GM23338 (cell line): ENCODE measurements at regions not wholly inside any gene's neighbourhood (a gene's known extent, or its start where the extent isn't known, plus 50 kb on each side); places are given as distances from the start of the nearest gene placed in this dataset.

Experiments
- ATAC-seq: fragments of 200-7000 bp; cut with Tn5 transposase; 3 replicates; pipeline ENCODE4 v1.9.1; 2020
- DNase-seq: peaks from one replicate; pipeline ENCODE4 v3.0.0-alpha.2; 2015; ENCODE audit warnings: low spot score
- H2AFZ ChIP-seq: fragments of 200-600 bp; sonication (generic); 2 replicates; pipeline ENCODE4 v1.8.0; 2016; ENCODE audit warnings: antibody characterized with exemption, mild to moderate bottlenecking, moderate library complexity
- H3F3A ChIP-seq: fragments of 200-600 bp; sonication (generic); replicated peaks from 2 replicates; pipeline ENCODE4 v1.8.0; 2017; ENCODE audit warnings: antibody characterized with exemption, mixed run types, low read depth
- H3K27ac ChIP-seq: fragments of 200-600 bp; sonication (generic); 2 replicates; pipeline ENCODE4 v1.6.1; 2016; ENCODE audit warnings: low read depth
- H3K27me3 ChIP-seq: fragments of 200-600 bp; sonication (generic); 2 replicates; pipeline ENCODE4 v1.8.0; 2016; ENCODE audit warnings: mild to moderate bottlenecking, mixed run types, moderate library complexity; ENCODE audit not compliant: insufficient read depth
- H3K36me3 ChIP-seq: fragments of 200-600 bp; sonication (generic); 2 replicates; pipeline ENCODE4 v1.8.0; 2016; ENCODE audit warnings: mild to moderate bottlenecking; ENCODE audit not compliant: insufficient read depth
- H3K4me1 ChIP-seq: fragments of 200-600 bp; sonication (generic); 2 replicates; pipeline ENCODE4 v1.8.0; 2016; ENCODE audit warnings: mild to moderate bottlenecking, moderate library complexity; ENCODE audit not compliant: insufficient read depth
- H3K4me2 ChIP-seq: fragments of 200-600 bp; sonication (generic); 2 replicates; pipeline ENCODE4 v1.7.1; 2017; ENCODE audit warnings: mixed run types
- H3K4me3 ChIP-seq: fragments of 200-600 bp; sonication (generic); 2 replicates; pipeline ENCODE4 v1.6.1; 2016; ENCODE audit warnings: mixed run types
- H3K79me2 ChIP-seq: fragments of 200-600 bp; sonication (generic); replicated peaks from 2 replicates; pipeline ENCODE4 v1.8.0; 2017; ENCODE audit warnings: mild to moderate bottlenecking; ENCODE audit not compliant: insufficient read depth
- H3K9me2 ChIP-seq: fragments of 200-600 bp; sonication (generic); 2 replicates; pipeline ENCODE4 v1.8.0; 2017; ENCODE audit not compliant: insufficient read depth
- H4K20me1 ChIP-seq: fragments of 200-600 bp; sonication (generic); replicated peaks from 2 replicates; pipeline ENCODE4 v1.8.0; 2017; ENCODE audit warnings: mild to moderate bottlenecking; ENCODE audit not compliant: insufficient read depth
- H3K27ac Mint-ChIP-seq: 2 replicates; pipeline ENCODE4 v1.8.0; 2020; ENCODE audit warnings: inconsistent platforms, mild to moderate bottlenecking, moderate library complexity, mixed read lengths
- H3K27me3 Mint-ChIP-seq: 3 replicates; pipeline ENCODE4 v1.8.0; 2022; ENCODE audit warnings: low read depth, mild to moderate bottlenecking, moderate library complexity, mixed read lengths, inconsistent platforms; ENCODE audit not compliant: insufficient read depth, poor library complexity
- H3K36me3 Mint-ChIP-seq: 3 replicates; pipeline ENCODE4 v1.8.0; 2021; ENCODE audit warnings: low read depth, mild to moderate bottlenecking, inconsistent platforms, moderate library complexity, mixed read lengths
- H3K4me1 Mint-ChIP-seq: 3 replicates; pipeline ENCODE4 v1.8.0; 2020; ENCODE audit warnings: mild to moderate bottlenecking, inconsistent platforms, mixed read lengths
- H3K4me3 Mint-ChIP-seq: 3 replicates; pipeline ENCODE4 v1.8.0; 2021; ENCODE audit warnings: moderate library complexity, mild to moderate bottlenecking, inconsistent platforms, mixed read lengths
- H3K9me3 Mint-ChIP-seq: 3 replicates; pipeline ENCODE4 v1.8.0; 2020; ENCODE audit warnings: moderate library complexity, mild to moderate bottlenecking, inconsistent platforms, mixed read lengths
- JUNB ChIP-seq: IDR thresholded peaks from one replicate; pipeline ENCODE4 v1.6.1; 2016; ENCODE audit warnings: antibody characterized with exemption; ENCODE audit not compliant: unreplicated experiment
- REST ChIP-seq: IDR thresholded peaks from one replicate; pipeline ENCODE4 v1.6.1; 2018; ENCODE audit warnings: antibody characterized with exemption; ENCODE audit not compliant: unreplicated experiment
- ZNF114 ChIP-seq: fragments of 250-450 bp; sonication (Bioruptor Pico); IDR thresholded peaks from 2 replicates; pipeline ENCODE4 v1.5.0; 2020; ENCODE audit warnings: mild to moderate bottlenecking, moderate library complexity
- ZNF462 ChIP-seq: fragments of 250-450 bp; sonication (Bioruptor Pico); IDR thresholded peaks from 2 replicates; pipeline ENCODE4 v1.5.0; 2020; ENCODE audit warnings: mild to moderate bottlenecking, moderate library complexity

- Histone ChIP-seq H3K4me1 (peaks cover 2% of the 10 kb centered on the region; the same call in 1 of the 2 replicates), H2AFZ (peak overlapping the region; percentile 48; the same call in 1 of the 2 replicates), H3K79me2 (no peaks in the 10 kb centered on the region), H3K4me2 (no peak overlapping the region), H3K27ac (no peak overlapping the region), H4K20me1 (no peaks in the 10 kb centered on the region), H3K27me3 (no peaks in the 10 kb centered on the region), H3K9me2 (no peaks in the 10 kb centered on the region), H3F3A (no peaks in the 10 kb centered on the region), H3K4me3 (no peak overlapping the region), H3K36me3 (no peaks in the 10 kb centered on the region)
- peak; percentile 44 for ATAC-seq
- H3K27ac Mint-ChIP-seq: no peak overlapping the region
- no peaks in the 10 kb centered on the region for H3K27me3 Mint-ChIP-seq
- peak; percentile 19 for DNase-seq
- H3K9me3 Mint-ChIP-seq: no peaks in the 10 kb centered on the region
- TF ChIP-seq ZNF462 (CRISPR knock-in tag) (peak; percentile 89), JUNB (no peak)
- H3K4me1 Mint-ChIP-seq: peaks cover 15% of the 10 kb centered on the region; the same call in 2 of the 3 replicates
- H3K36me3 Mint-ChIP-seq: no peaks in the 10 kb centered on the region
- H3K4me3 Mint-ChIP-seq: no peak overlapping the region
Measured at GRCh38 chr5:167254132-167254531, 1037.3 kb upstream of the WWC1 start.

GRCh38 chr5:167255926-167256325 lies 1035.5 kb upstream of the WWC1 start:
- Histone ChIP-seq H3K4me2 (no peak overlapping the region), H3K4me3 (no peak overlapping the region), H3K9me2 (no peaks in the 10 kb centered on the region), H3K36me3 (no peaks in the 10 kb centered on the region), H3K79me2 (no peaks in the 10 kb centered on the region), H3K27ac (no peak overlapping the region), H3K4me1 (peaks cover 2% of the 10 kb centered on the region; the same call in 1 of the 2 replicates), H3F3A (no peaks in the 10 kb centered on the region), H4K20me1 (no peaks in the 10 kb centered on the region), H3K27me3 (no peaks in the 10 kb centered on the region), H2AFZ (peak overlapping the region; percentile 25; the same call in 1 of the 2 replicates)
- no peak overlapping the region for H3K27ac Mint-ChIP-seq
- no peaks in the 10 kb centered on the region for H3K36me3 Mint-ChIP-seq
- ATAC-seq (no peak), DNase-seq (no peak)
- H3K27me3 Mint-ChIP-seq: no peaks in the 10 kb centered on the region
- H3K4me3 Mint-ChIP-seq: no peak overlapping the region
- H3K4me1 Mint-ChIP-seq: peaks cover 15% of the 10 kb centered on the region; the same call in 2 of the 3 replicates
- no peaks in the 10 kb centered on the region for H3K9me3 Mint-ChIP-seq
- no peak for TF ChIP-seq REST
- no peak for TF ChIP-seq ZNF114
